HG03354 (cell line): ENCODE measurements at regions not wholly inside any gene's neighbourhood (a gene's known extent, or its start where the extent isn't known, plus 50 kb on each side); places are given as distances from the start of the nearest gene placed in this dataset.

ENCODE experiments used
- ATAC-seq: cut with Tn5 transposase; IDR thresholded peaks from one replicate; pipeline ENCODE4 v1.9.1; 2021; ENCODE audit warnings: mild to moderate bottlenecking; ENCODE audit not compliant: unreplicated experiment, poor library complexity, severe bottlenecking

GRCh38 chr10:83685458-83685857 lies 453.9 kb upstream of the GHITM start:
- no peak for ATAC-seq

GRCh38 chr10:83691791-83692596 lies 447.3 kb upstream of the GHITM start:
- no peak for ATAC-seq

GRCh38 chr10:83698899-83699298 lies 440.4 kb upstream of the GHITM start:
- no peak for ATAC-seq

GRCh38 chr10:83701799-83702198 lies 437.5 kb upstream of the GHITM start:
- ATAC-seq = no peak

GRCh38 chr10:83702731-83703130 lies 436.6 kb upstream of the GHITM start:
- no peak for ATAC-seq

GRCh38 chr10:83706120-83706519 lies 433.2 kb upstream of the GHITM start:
- ATAC-seq = no peak

- ATAC-seq = no peak
Measured at GRCh38 chr10:83706952-83707582, 432.2 kb upstream of the GHITM start.

GRCh38 chr10:83713423-83713822 lies 425.9 kb upstream of the GHITM start:
- no peak for ATAC-seq

GRCh38 chr10:83723080-83723479 lies 416.2 kb upstream of the GHITM start:
- ATAC-seq = no peak

GRCh38 chr10:83724471-83725241 lies 414.7 kb upstream of the GHITM start:
- ATAC-seq = peak; percentile 62

GRCh38 chr10:83725567-83725966 lies 413.7 kb upstream of the GHITM start:
- no peak for ATAC-seq

GRCh38 chr10:83734278-83734677 lies 405.0 kb upstream of the GHITM start:
- ATAC-seq = no peak

- no peak for ATAC-seq
Measured at GRCh38 chr10:83736008-83736407, 403.3 kb upstream of the GHITM start.

- ATAC-seq = no peak
Measured at GRCh38 chr10:83750604-83751003, 388.7 kb upstream of the GHITM start.

- ATAC-seq = no peak
Measured at GRCh38 chr10:83753490-83753889, 385.8 kb upstream of the GHITM start.

GRCh38 chr10:83754857-83755256 lies 384.5 kb upstream of the GHITM start:
- no peak for ATAC-seq

GRCh38 chr10:83760142-83760541 lies 379.2 kb upstream of the GHITM start:
- no peak for ATAC-seq

- ATAC-seq = no peak
Measured at GRCh38 chr10:83764666-83765065, 374.6 kb upstream of the GHITM start.

- ATAC-seq = no peak
Measured at GRCh38 chr10:83765731-83766130, 373.6 kb upstream of the GHITM start.

- no peak for ATAC-seq
Measured at GRCh38 chr10:83769281-83769820, 370.0 kb upstream of the GHITM start.
